RWPE1 (cell line): ENCODE measurements at regions not wholly inside any gene's neighbourhood (a gene's known extent, or its start where the extent isn't known, plus 50 kb on each side); places are given as distances from the start of the nearest gene placed in this dataset.
A peak's percentile ranks its signal among the peaks of the same experiment; 100 is the strongest.

Experiments used
- CTCF ChIA-PET: fragments of 350-600 bp; sonication (Branson Sonifier 250); formaldehyde crosslinking; extraction: SDS; loops from one replicate; lab custom pipeline; 2021; lab: Yijun Ruan, JAX
- POLR2A ChIA-PET: fragments of 400-600 bp; formaldehyde crosslinking; extraction: SDS; loops from one replicate; lab custom pipeline; 2020; ENCODE audit warnings: antibody characterized with exemption; ENCODE audit not compliant: low non-redundant PET; lab: Yijun Ruan, JAX
- DNase-seq: peaks from one replicate; pipeline ENCODE4 v3.0.0; 2012; ENCODE audit warnings: low spot score
- H3K27ac ChIP-seq: fragments of 450-650 bp; 2 replicates; pipeline ENCODE4 v1.5.1; 2017
- TF ChIP-seq, protein P1 (sequence below): fragments of 450-650 bp; conservative IDR thresholded peaks from 2 replicates; pipeline ENCODE4 v1.5.1; 2017; ENCODE audit warnings: low read depth, mild to moderate bottlenecking

DNA sequence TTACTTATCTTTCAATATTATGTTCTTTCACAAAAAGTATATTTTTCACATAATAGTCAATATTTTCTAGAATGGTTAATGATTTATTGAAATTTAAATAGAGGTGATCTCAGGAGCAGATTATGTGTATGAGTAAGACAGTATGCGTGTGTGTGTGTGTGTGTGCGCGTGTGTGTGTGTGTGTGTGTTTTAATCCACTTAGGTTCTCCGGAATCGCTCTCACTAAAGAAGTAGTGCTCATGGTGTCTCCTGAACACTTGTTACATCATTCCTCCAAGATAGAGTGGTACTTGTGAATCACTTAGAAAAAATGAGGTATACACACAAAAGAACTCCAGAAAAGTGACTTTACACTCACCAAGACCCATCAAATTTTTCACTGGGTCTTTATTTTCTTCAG is 91.0 kb upstream of the KCNH7 start:
- no peak overlapping the region for H3K27ac ChIP-seq
- ChIA-PET POLR2A (no interaction called here), CTCF (no interaction called here)
- TF ChIP-seq, protein P1, sequence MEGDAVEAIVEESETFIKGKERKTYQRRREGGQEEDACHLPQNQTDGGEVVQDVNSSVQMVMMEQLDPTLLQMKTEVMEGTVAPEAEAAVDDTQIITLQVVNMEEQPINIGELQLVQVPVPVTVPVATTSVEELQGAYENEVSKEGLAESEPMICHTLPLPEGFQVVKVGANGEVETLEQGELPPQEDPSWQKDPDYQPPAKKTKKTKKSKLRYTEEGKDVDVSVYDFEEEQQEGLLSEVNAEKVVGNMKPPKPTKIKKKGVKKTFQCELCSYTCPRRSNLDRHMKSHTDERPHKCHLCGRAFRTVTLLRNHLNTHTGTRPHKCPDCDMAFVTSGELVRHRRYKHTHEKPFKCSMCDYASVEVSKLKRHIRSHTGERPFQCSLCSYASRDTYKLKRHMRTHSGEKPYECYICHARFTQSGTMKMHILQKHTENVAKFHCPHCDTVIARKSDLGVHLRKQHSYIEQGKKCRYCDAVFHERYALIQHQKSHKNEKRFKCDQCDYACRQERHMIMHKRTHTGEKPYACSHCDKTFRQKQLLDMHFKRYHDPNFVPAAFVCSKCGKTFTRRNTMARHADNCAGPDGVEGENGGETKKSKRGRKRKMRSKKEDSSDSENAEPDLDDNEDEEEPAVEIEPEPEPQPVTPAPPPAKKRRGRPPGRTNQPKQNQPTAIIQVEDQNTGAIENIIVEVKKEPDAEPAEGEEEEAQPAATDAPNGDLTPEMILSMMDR: no peak
- DNase-seq: no peak

DNA sequence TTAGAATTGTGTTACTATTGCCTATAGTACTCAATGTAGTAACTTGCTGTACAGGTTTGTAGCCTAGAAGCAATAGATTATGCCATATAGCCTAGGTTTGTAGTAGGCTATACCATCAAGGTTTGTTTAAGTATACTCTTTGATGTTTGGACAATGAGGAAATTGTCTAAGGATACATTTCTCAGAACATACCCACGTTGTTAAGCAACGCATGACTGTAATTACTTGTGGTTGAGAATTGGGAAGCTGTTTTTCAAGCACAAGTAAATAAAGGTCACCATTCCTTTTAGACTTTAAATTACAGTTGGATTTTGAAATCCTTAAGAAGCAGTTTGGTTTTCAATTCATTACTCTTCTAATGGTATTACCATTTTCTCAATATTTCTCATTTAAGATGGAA is 89.8 kb upstream of the KCNH7 start:
- TF ChIP-seq, protein P1: no peak
- no peak for DNase-seq
- H3K27ac ChIP-seq: no peak overlapping the region
- ChIA-PET POLR2A (no interaction called here), CTCF (interaction anchor here (0.8 kb wide), 1 partner anchor 13 kb away, joined by 8 read pairs; no protein-coding TSS in a partner anchor)

DNA sequence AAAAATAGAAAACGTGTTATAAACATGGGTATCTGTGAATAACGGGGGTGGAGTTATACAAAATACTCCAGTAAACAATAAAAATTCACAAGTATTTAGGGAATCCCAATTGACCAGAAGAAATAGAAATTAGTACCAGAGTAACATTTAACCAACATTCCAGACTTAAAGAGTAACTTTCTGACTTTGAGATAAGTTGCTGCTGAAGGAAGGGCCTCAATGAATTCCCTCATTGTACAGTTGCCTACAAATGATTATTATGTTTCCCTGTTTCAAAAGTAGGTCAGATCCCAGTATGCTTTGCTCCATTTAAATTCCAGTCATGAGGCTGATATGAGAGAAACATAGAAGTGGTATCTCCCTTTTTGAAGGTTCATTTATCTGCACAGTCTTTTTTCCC is 88.3 kb upstream of the KCNH7 start:
- ChIA-PET POLR2A (no interaction called here), CTCF (no interaction called here)
- DNase-seq: no peak
- TF ChIP-seq, protein P1: no peak
- no peak overlapping the region for H3K27ac ChIP-seq

DNA sequence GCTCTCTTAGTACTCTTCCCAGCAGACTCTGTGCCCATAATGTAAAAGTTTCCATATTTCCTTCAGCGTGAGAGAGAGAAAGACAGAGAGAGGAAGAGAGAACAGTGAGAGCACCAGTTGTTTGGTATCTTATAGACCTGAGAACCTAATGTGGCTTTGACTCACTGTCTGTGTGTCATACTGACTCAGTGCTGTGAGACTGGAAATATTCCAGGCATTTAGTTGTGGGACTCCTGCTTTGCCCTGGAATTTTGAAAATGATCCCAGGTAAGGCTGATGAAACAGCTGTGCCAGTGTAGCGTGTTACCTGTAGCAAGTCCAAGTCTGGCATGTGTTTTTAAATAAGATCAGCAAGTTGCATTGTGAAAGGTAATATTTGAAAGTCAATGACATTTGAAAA is 87.9 kb upstream of the KCNH7 start:
- H3K27ac ChIP-seq: no peak overlapping the region
- TF ChIP-seq, protein P1: no peak
- ChIA-PET POLR2A (no interaction called here), CTCF (no interaction called here)
- DNase-seq: peak; percentile 79

DNA sequence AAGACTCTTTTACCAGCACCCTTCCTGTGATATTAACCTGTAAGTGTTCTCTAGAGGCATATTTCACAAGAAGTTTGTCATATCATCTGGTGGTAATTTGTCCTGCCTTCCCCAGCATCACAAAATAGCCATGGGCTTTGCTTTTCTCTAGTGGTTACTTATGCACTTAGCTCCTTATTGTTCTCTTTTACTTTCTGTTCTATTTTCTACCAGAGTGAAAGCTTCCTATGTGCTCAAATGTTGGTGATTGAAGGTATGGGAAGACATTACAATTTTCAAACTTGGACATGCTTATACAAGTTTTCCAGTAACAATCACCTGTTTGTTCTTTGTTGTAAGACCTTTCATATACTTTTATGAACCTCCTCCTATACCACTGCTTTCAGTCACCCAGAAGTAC is 87.0 kb upstream of the KCNH7 start:
- DNase-seq: no peak
- TF ChIP-seq, protein P1: no peak
- no peak overlapping the region for H3K27ac ChIP-seq
- ChIA-PET POLR2A (no interaction called here), CTCF (no interaction called here)

DNA sequence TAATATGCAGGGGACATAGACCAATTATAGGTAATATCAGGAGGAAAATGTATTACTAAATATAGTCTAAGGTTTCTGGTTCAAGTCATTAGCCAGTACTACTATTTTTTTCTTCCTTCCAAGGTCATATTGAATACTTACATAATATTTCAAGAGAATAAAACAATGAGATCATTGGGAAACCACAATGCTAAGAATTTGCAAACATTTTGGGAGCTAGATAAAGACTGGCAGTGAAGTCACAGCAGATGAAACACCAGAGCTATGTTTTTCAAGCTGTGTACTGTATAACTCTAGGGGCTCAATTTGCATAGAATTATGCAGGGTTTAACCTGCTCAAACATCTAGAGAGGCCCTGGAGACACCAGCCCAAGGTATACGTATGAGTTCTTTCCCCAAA is 80.5 kb upstream of the KCNH7 start:
- ChIA-PET CTCF (no interaction called here), POLR2A (no interaction called here)
- DNase-seq: no peak
- no peak overlapping the region for H3K27ac ChIP-seq
- TF ChIP-seq, protein P1: no peak

DNA sequence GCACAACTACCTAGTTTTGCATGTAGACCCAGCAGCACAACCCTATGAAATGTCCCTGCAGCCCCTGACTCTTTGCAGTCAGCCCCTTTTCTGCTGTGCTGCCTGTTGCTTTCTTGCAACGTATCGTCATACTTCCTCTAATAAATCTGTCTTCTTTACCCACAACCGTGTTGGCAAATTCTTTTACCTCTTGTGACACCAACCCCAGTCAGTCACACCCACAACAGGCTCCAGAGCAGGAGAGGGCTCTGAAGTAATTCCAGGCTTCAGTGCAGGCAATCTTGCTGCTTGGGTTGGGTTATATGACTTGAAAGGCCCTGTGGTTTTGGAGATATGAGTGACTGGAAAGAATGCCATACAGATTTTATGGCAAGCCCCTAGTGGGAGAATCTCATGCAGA is 79.1 kb upstream of the KCNH7 start:
- POLR2A ChIA-PET: no interaction called here
- no peak overlapping the region for H3K27ac ChIP-seq
- CTCF ChIA-PET: no interaction called here
- no peak for DNase-seq
- TF ChIP-seq, protein P1: no peak
